BE2C (cell line): ENCODE measurements at regions not wholly inside any gene's neighbourhood (a gene's known extent, or its start where the extent isn't known, plus 50 kb on each side); places are given as distances from the start of the nearest gene placed in this dataset.

Experiments used
- DNase-seq: peaks from one replicate; pipeline ENCODE4 v3.0.0-alpha.2; 2020
- H3K27me3 ChIP-seq: fragments of 250-450 bp; sonication (Bioruptor Pico); 2 replicates; pipeline ENCODE4 v1.5.1; 2020; ENCODE audit warnings: mild to moderate bottlenecking
- H3K36me3 ChIP-seq: fragments of 250-450 bp; sonication (Bioruptor Pico); 2 replicates; pipeline ENCODE4 v1.5.1; 2020; ENCODE audit warnings: mild to moderate bottlenecking
- H3K4me1 ChIP-seq: fragments of 250-450 bp; sonication (Bioruptor Pico); 2 replicates; pipeline ENCODE4 v1.5.1; 2020
- H3K4me3 ChIP-seq: 2 replicates; pipeline ENCODE4 v1.5.1; 2011; ENCODE audit warnings: low read depth, low read length
- H3K9me3 ChIP-seq: fragments of 250-450 bp; sonication (Bioruptor Pico); 2 replicates; pipeline ENCODE4 v1.5.1; 2020
- TF ChIP-seq, protein P1 (sequence below): IDR thresholded peaks from 2 replicates; pipeline ENCODE4 v1.5.1; 2012; ENCODE audit warnings: mild to moderate bottlenecking, low read depth, low read length

DNA sequence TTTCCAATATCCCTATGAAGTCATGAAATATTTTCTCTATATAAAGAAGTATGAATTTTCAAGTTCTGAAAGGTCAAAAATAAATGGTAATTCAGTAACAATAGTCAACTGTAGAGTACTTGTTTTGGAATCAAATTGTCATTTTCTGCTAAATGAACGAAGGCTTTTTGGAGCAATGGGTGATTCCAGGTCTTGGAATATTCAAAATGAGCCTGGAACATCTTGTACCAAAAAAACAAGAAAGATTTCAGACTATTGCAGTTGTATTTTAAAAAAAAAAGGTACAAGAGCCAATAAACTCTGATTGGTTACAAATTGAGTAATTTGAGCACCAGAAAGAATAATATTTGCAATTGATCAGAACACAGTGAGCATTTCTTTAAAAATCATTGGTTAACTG lies 730.1 kb downstream of the DTWD2 start:
- no peaks in the 10 kb centered on the region for H3K4me1 ChIP-seq
- TF ChIP-seq, protein P1, sequence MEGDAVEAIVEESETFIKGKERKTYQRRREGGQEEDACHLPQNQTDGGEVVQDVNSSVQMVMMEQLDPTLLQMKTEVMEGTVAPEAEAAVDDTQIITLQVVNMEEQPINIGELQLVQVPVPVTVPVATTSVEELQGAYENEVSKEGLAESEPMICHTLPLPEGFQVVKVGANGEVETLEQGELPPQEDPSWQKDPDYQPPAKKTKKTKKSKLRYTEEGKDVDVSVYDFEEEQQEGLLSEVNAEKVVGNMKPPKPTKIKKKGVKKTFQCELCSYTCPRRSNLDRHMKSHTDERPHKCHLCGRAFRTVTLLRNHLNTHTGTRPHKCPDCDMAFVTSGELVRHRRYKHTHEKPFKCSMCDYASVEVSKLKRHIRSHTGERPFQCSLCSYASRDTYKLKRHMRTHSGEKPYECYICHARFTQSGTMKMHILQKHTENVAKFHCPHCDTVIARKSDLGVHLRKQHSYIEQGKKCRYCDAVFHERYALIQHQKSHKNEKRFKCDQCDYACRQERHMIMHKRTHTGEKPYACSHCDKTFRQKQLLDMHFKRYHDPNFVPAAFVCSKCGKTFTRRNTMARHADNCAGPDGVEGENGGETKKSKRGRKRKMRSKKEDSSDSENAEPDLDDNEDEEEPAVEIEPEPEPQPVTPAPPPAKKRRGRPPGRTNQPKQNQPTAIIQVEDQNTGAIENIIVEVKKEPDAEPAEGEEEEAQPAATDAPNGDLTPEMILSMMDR: no peak
- no peaks in the 10 kb centered on the region for H3K36me3 ChIP-seq
- H3K27me3 ChIP-seq: no peaks in the 10 kb centered on the region
- no peaks in the 10 kb centered on the region for H3K9me3 ChIP-seq
- DNase-seq: no peak
- no peak overlapping the region for H3K4me3 ChIP-seq

- TF ChIP-seq, protein P1: no peak
- Histone ChIP-seq H3K4me3 (no peak overlapping the region), H3K9me3 (no peaks in the 10 kb centered on the region), H3K4me1 (no peaks in the 10 kb centered on the region), H3K27me3 (no peaks in the 10 kb centered on the region), H3K36me3 (no peaks in the 10 kb centered on the region)
- DNase-seq: no peak
Measured at GRCh38 chr5:118257066-118257465, 731.3 kb downstream of the DTWD2 start.

- no peaks in the 10 kb centered on the region for H3K36me3 ChIP-seq
- no peak overlapping the region for H3K4me3 ChIP-seq
- no peaks in the 10 kb centered on the region; the same call in 1 of the 2 replicates for H3K4me1 ChIP-seq
- no peaks in the 10 kb centered on the region for H3K9me3 ChIP-seq
- TF ChIP-seq, protein P1: no peak
- no peak for DNase-seq
- no peaks in the 10 kb centered on the region for H3K27me3 ChIP-seq
Measured at GRCh38 chr5:118253225-118254061, 734.9 kb downstream of the DTWD2 start.

- no peaks in the 10 kb centered on the region for H3K36me3 ChIP-seq
- TF ChIP-seq, protein P1: no peak
- no peak for DNase-seq
- no peaks in the 10 kb centered on the region for H3K27me3 ChIP-seq
- no peak overlapping the region for H3K4me3 ChIP-seq
- H3K9me3 ChIP-seq: no peaks in the 10 kb centered on the region
- H3K4me1 ChIP-seq: no peaks in the 10 kb centered on the region; the same call in 1 of the 2 replicates
Measured at GRCh38 chr5:118249386-118249785, 739.0 kb downstream of the DTWD2 start.

DNA sequence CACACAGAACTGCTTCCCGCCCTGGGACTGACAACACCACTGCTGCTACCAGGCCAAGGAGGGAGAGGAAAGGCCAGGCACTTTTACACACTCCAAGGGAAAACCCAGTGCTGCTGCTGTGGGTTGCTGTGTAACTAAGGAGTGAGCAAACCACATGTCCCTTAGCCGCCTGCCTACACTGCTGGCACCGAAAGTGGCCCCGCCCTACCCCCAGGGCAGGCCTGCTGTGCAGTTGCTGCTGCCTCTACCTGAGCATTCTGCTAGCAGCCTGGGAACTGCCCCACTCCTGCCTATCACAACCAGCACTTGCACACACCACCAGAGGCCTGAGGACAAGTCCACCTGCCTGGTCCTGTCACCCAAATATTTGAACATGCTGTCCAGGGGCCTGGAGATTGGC lies 740.9 kb downstream of the DTWD2 start:
- TF ChIP-seq, protein P1: no peak
- Histone ChIP-seq H3K9me3 (no peaks in the 10 kb centered on the region), H3K27me3 (no peaks in the 10 kb centered on the region), H3K36me3 (no peaks in the 10 kb centered on the region), H3K4me1 (no peaks in the 10 kb centered on the region; the same call in 1 of the 2 replicates), H3K4me3 (no peak overlapping the region)
- no peak for DNase-seq

- DNase-seq: no peak
- Histone ChIP-seq H3K27me3 (no peaks in the 10 kb centered on the region), H3K4me1 (no peaks in the 10 kb centered on the region), H3K9me3 (no peaks in the 10 kb centered on the region), H3K4me3 (no peak overlapping the region), H3K36me3 (no peaks in the 10 kb centered on the region)
- TF ChIP-seq, protein P1: no peak
Measured at GRCh38 chr5:118243613-118244012, 744.7 kb downstream of the DTWD2 start.
